Endodermal cell (in vitro differentiated cells): ENCODE measurements at regions not wholly inside any gene's neighbourhood (a gene's known extent, or its start where the extent isn't known, plus 50 kb on each side); places are given as distances from the start of the nearest gene placed in this dataset.

ENCODE experiments used
- DNase-seq: peaks from one replicate; pipeline ENCODE4 v3.0.0-alpha.2; 2017
- H3K27ac ChIP-seq: 2 replicates; pipeline ENCODE4 v1.5.1; 2013; ENCODE audit warnings: mild to moderate bottlenecking, low read depth, low read length, moderate library complexity
- H3K27me3 ChIP-seq: 2 replicates; pipeline ENCODE4 v1.6.1; 2013; ENCODE audit warnings: mild to moderate bottlenecking, low read length, moderate library complexity; ENCODE audit not compliant: insufficient read depth, control insufficient read depth, poor library complexity, severe bottlenecking
- H3K36me3 ChIP-seq: 2 replicates; pipeline ENCODE4 v1.7.0; 2013; ENCODE audit warnings: mild to moderate bottlenecking, low read length, moderate library complexity; ENCODE audit not compliant: control insufficient read depth, insufficient read depth
- H3K4me1 ChIP-seq: one replicate; pipeline ENCODE4 v1.7.0; 2013; ENCODE audit warnings: low read length; ENCODE audit not compliant: control insufficient read depth, insufficient read depth
- H3K4me3 ChIP-seq: 2 replicates; pipeline ENCODE4 v1.5.1; 2013; ENCODE audit warnings: mild to moderate bottlenecking, low read length, moderate library complexity
- H3K9ac ChIP-seq: 2 replicates; pipeline ENCODE4 v1.6.1; 2013; ENCODE audit warnings: mild to moderate bottlenecking, low read length, moderate library complexity; ENCODE audit not compliant: poor library complexity, severe bottlenecking; ENCODE audit errors: extremely low read depth
- H3K9me3 ChIP-seq: 2 replicates; pipeline ENCODE4 v1.6.1; 2013; ENCODE audit warnings: mild to moderate bottlenecking, low read length, moderate library complexity; ENCODE audit not compliant: control insufficient read depth
- H3K27ac Mint-ChIP-seq: 2 replicates; pipeline ENCODE4 v1.8.0; 2020; ENCODE audit warnings: mixed read lengths
- H3K27me3 Mint-ChIP-seq: 2 replicates; pipeline ENCODE4 v1.8.0; 2021; ENCODE audit warnings: mild to moderate bottlenecking, mixed read lengths; ENCODE audit not compliant: insufficient read depth
- H3K36me3 Mint-ChIP-seq: 2 replicates; pipeline ENCODE4 v1.8.0; 2020; ENCODE audit warnings: low read depth, mixed read lengths
- H3K4me1 Mint-ChIP-seq: 2 replicates; pipeline ENCODE4 v1.8.0; 2020; ENCODE audit warnings: mixed read lengths
- H3K4me3 Mint-ChIP-seq: 2 replicates; pipeline ENCODE4 v1.8.0; 2020; ENCODE audit warnings: mild to moderate bottlenecking, moderate library complexity, mixed read lengths
- H3K9me3 Mint-ChIP-seq: 2 replicates; pipeline ENCODE4 v1.8.0; 2020; ENCODE audit warnings: mild to moderate bottlenecking, mixed read lengths
- CTCF ChIP-seq: fragments of 200-600 bp; sonication (generic); conservative IDR thresholded peaks from 2 replicates; pipeline ENCODE4 v1.5.0; 2021; ENCODE audit warnings: antibody characterized with exemption, mild to moderate bottlenecking
- WGBS, 2 experiments: methylation state at CpG; one replicate each; pipeline versions ENCODE4 v1.1.5 to v1.1.7; 2013; ENCODE audit warnings: missing lambda C conversion rate in 2 of 2, mixed read lengths in 1 of 2; ENCODE audit not compliant: insufficient coverage in 1 of 2, insufficient read length in 1 of 2; 5-methylcytosine and 5-hydroxymethylcytosine counted together

- H3K27ac ChIP-seq: no peak overlapping the region
- H3K27me3 Mint-ChIP-seq: no peaks in the 10 kb centered on the region
- 97% methylated on average over 4 of the region's 4 CpGs; no CpG with 5 or more reads in 1 of the 2 experiments for WGBS, 2 experiments
- no peak overlapping the region for H3K27ac Mint-ChIP-seq
- H3K27me3 ChIP-seq: no peaks in the 10 kb centered on the region
- no peaks in the 10 kb centered on the region for H3K4me1 ChIP-seq
- no peak overlapping the region for H3K4me3 Mint-ChIP-seq
- no peaks in the 10 kb centered on the region for H3K36me3 ChIP-seq
- H3K4me3 ChIP-seq: no peak overlapping the region
- no peaks in the 10 kb centered on the region for H3K9me3 ChIP-seq
- H3K36me3 Mint-ChIP-seq: no peaks in the 10 kb centered on the region
- no peak overlapping the region for H3K9ac ChIP-seq
- no peaks in the 10 kb centered on the region for H3K4me1 Mint-ChIP-seq
- TF ChIP-seq CTCF: no peak
- no peak for DNase-seq
- no peaks in the 10 kb centered on the region for H3K9me3 Mint-ChIP-seq
These were observed 1950.9 kb downstream of the C4orf33 start for GRCh38 chr4:131046821-131047220.

GRCh38 chr4:131052646-131053045 is 1956.7 kb downstream of the C4orf33 start:
- no peak overlapping the region for H3K4me3 Mint-ChIP-seq
- no peak overlapping the region for H3K9ac ChIP-seq
- H3K36me3 Mint-ChIP-seq: no peaks in the 10 kb centered on the region
- no peak for TF ChIP-seq CTCF
- DNase-seq: no peak
- no peaks in the 10 kb centered on the region for H3K4me1 ChIP-seq
- H3K9me3 Mint-ChIP-seq: peaks cover 5% of the 10 kb centered on the region
- H3K4me1 Mint-ChIP-seq: no peaks in the 10 kb centered on the region
- H3K4me3 ChIP-seq: no peak overlapping the region
- H3K9me3 ChIP-seq: peaks cover 11% of the 10 kb centered on the region
- no peak overlapping the region for H3K27ac Mint-ChIP-seq
- H3K27me3 ChIP-seq: no peaks in the 10 kb centered on the region
- no peaks in the 10 kb centered on the region for H3K36me3 ChIP-seq
- H3K27me3 Mint-ChIP-seq: no peaks in the 10 kb centered on the region
- no peak overlapping the region for H3K27ac ChIP-seq
- WGBS, 2 experiments: 86 to 95% methylated on average over 2 of the region's 2 CpGs

GRCh38 chr4:131054489-131055019 is 1958.6 kb downstream of the C4orf33 start:
- no peaks in the 10 kb centered on the region for H3K4me1 Mint-ChIP-seq
- H3K36me3 Mint-ChIP-seq: no peaks in the 10 kb centered on the region
- Histone ChIP-seq H3K36me3 (no peaks in the 10 kb centered on the region), H3K27me3 (no peaks in the 10 kb centered on the region), H3K4me3 (no peak overlapping the region), H3K9ac (no peak overlapping the region), H3K27ac (no peak overlapping the region), H3K9me3 (peaks cover 11% of the 10 kb centered on the region), H3K4me1 (no peaks in the 10 kb centered on the region)
- WGBS, 2 experiments: 93 to 94% methylated on average over 5 to 8 of the region's 8 CpGs
- TF ChIP-seq CTCF: peak; percentile 36
- H3K4me3 Mint-ChIP-seq: no peak overlapping the region
- peaks cover 5% of the 10 kb centered on the region for H3K9me3 Mint-ChIP-seq
- H3K27me3 Mint-ChIP-seq: no peaks in the 10 kb centered on the region
- no peak overlapping the region for H3K27ac Mint-ChIP-seq
- peak; percentile 61 for DNase-seq
